SK-N-SH treated with all-trans-retinoic acid at 6 μM for 48 hours (cell line): ENCODE measurements at regions not wholly inside any gene's neighbourhood (a gene's known extent, or its start where the extent isn't known, plus 50 kb on each side); places are given as distances from the start of the nearest gene placed in this dataset.

Experiments used
- ATAC-seq: fragments of 200-7000 bp; cut with Tn5 transposase; 3 replicates; pipeline ENCODE4 v1.9.1; 2020; ENCODE audit warnings: mild to moderate bottlenecking, moderate library complexity
- CREB5 ChIP-seq: fragments of 250-450 bp; sonication (Bioruptor Pico); IDR thresholded peaks from 2 replicates; pipeline ENCODE4 v1.5.1; 2020; ENCODE audit warnings: low read depth, mild to moderate bottlenecking, moderate library complexity
- CSDC2 ChIP-seq: fragments of 250-450 bp; sonication (Bioruptor Pico); IDR thresholded peaks from 2 replicates; pipeline ENCODE4 v1.5.0; 2020; ENCODE audit warnings: mild to moderate bottlenecking, moderate library complexity
- CSRNP3 ChIP-seq: fragments of 250-450 bp; sonication (Bioruptor Pico); IDR thresholded peaks from 2 replicates; pipeline ENCODE4 v1.5.1; 2021; ENCODE audit warnings: mild to moderate bottlenecking, moderate library complexity
- ESRRG ChIP-seq: fragments of 250-450 bp; sonication (Bioruptor Pico); IDR thresholded peaks from 2 replicates; pipeline ENCODE4 v1.6.1; 2021; ENCODE audit warnings: mild to moderate bottlenecking
- GLIS3 ChIP-seq: fragments of 250-450 bp; sonication (Bioruptor Pico); IDR thresholded peaks from 2 replicates; pipeline ENCODE4 v1.5.0; 2020; ENCODE audit warnings: mild to moderate bottlenecking, moderate library complexity
- ISL1 ChIP-seq: fragments of 250-450 bp; sonication (Bioruptor Pico); IDR thresholded peaks from 2 replicates; pipeline ENCODE4 v2.1.2; 2022; ENCODE audit warnings: mild to moderate bottlenecking, moderate library complexity
- OSR1 ChIP-seq: fragments of 250-450 bp; sonication (Bioruptor Pico); IDR thresholded peaks from 2 replicates; pipeline ENCODE4 v1.8.0; 2022; ENCODE audit warnings: moderate library complexity, mild to moderate bottlenecking, inconsistent platforms
- PATZ1 ChIP-seq: fragments of 250-450 bp; sonication (Bioruptor Pico); IDR thresholded peaks from 2 replicates; pipeline ENCODE4 v1.8.0; 2020; ENCODE audit warnings: mild to moderate bottlenecking, moderate library complexity, borderline replicate concordance
- PPARA ChIP-seq: fragments of 250-450 bp; sonication (Bioruptor Pico); IDR thresholded peaks from 2 replicates; pipeline ENCODE4 v1.5.0; 2020; ENCODE audit warnings: mild to moderate bottlenecking, borderline replicate concordance
- RARB ChIP-seq: fragments of 250-450 bp; sonication (Bioruptor Pico); IDR thresholded peaks from 2 replicates; pipeline ENCODE4 v1.8.0; 2021; ENCODE audit warnings: mild to moderate bottlenecking, moderate library complexity
- SNAI2 ChIP-seq: fragments of 250-450 bp; sonication (Bioruptor Pico); IDR thresholded peaks from 2 replicates; pipeline ENCODE4 v1.5.0; 2020; ENCODE audit warnings: mild to moderate bottlenecking, moderate library complexity
- TCF4 ChIP-seq: fragments of 250-450 bp; sonication (Bioruptor Pico); IDR thresholded peaks from 2 replicates; pipeline ENCODE4 v1.8.0; 2021; ENCODE audit warnings: mild to moderate bottlenecking, moderate library complexity, borderline replicate concordance
- TOX ChIP-seq: fragments of 250-450 bp; sonication (Bioruptor Pico); IDR thresholded peaks from 2 replicates; pipeline ENCODE4 v1.8.0; 2021; ENCODE audit warnings: mild to moderate bottlenecking, moderate library complexity, borderline replicate concordance
- TSHZ2 ChIP-seq: fragments of 250-450 bp; sonication (Bioruptor Pico); IDR thresholded peaks from 2 replicates; pipeline ENCODE4 v1.5.0; 2020; ENCODE audit warnings: mild to moderate bottlenecking, moderate library complexity
- ZC3H10 ChIP-seq: fragments of 250-450 bp; sonication (Bioruptor Pico); IDR thresholded peaks from 2 replicates; pipeline ENCODE4 v1.5.1; 2021; ENCODE audit warnings: mild to moderate bottlenecking, moderate library complexity
- ZFP3 ChIP-seq: fragments of 250-450 bp; sonication (Bioruptor Pico); IDR thresholded peaks from 2 replicates; pipeline ENCODE4 v1.5.0; 2020; ENCODE audit warnings: mild to moderate bottlenecking, moderate library complexity
- ZFP30 ChIP-seq: fragments of 450-650 bp; formaldehyde crosslinking; IDR thresholded peaks from 2 replicates; pipeline ENCODE4 v1.5.0; 2022; ENCODE audit warnings: mild to moderate bottlenecking, moderate library complexity
- ZNF565 ChIP-seq: fragments of 450-650 bp; formaldehyde crosslinking; conservative IDR thresholded peaks from 2 replicates; pipeline ENCODE4 v1.5.0; 2020; ENCODE audit warnings: low read depth, mild to moderate bottlenecking, moderate library complexity
- ZNF70 ChIP-seq: fragments of 450-650 bp; formaldehyde crosslinking; IDR thresholded peaks from 2 replicates; pipeline ENCODE4 v1.5.0; 2020; ENCODE audit warnings: mild to moderate bottlenecking, moderate library complexity

- TF ChIP-seq PATZ1 (CRISPR knock-in tag) (no peak), ZC3H10 (CRISPR knock-in tag) (no peak), ZFP3 (CRISPR knock-in tag) (no peak)
- no peak for ATAC-seq
These were observed 1026.7 kb upstream of the TENM3 start for GRCh38 chr4:181216501-181216900.

GRCh38 chr4:181219783-181220416 is 1023.3 kb upstream of the TENM3 start:
- no peak for ATAC-seq
- TF ChIP-seq ESRRG (CRISPR knock-in tag) = no peak
- no peak for TF ChIP-seq OSR1 (CRISPR knock-in tag)
- TF ChIP-seq ZNF565 (CRISPR knock-in tag) = no peak

- TF ChIP-seq ZFP3 (CRISPR knock-in tag) = no peak
- no peak for TF ChIP-seq ISL1 (CRISPR knock-in tag)
- no peak for TF ChIP-seq ZC3H10 (CRISPR knock-in tag)
- ATAC-seq = no peak
These were observed 1018.4 kb upstream of the TENM3 start for GRCh38 chr4:181224852-181225251.

GRCh38 chr4:181225616-181226261 is 1017.5 kb upstream of the TENM3 start:
- ATAC-seq = no peak
- no peak for TF ChIP-seq SNAI2
- TF ChIP-seq ZC3H10 (CRISPR knock-in tag) = no peak
- TF ChIP-seq GLIS3 (CRISPR knock-in tag) = no peak

GRCh38 chr4:181234951-181235680 is 1008.1 kb upstream of the TENM3 start:
- TF ChIP-seq SNAI2 (no peak), ZNF565 (CRISPR knock-in tag) (no peak), GLIS3 (CRISPR knock-in tag) (no peak), TSHZ2 (no peak), OSR1 (CRISPR knock-in tag) (no peak), ESRRG (CRISPR knock-in tag) (no peak), TOX (CRISPR knock-in tag) (no peak), ZFP30 (CRISPR knock-in tag) (no peak), RARB (CRISPR knock-in tag) (no peak), PPARA (no peak), CSDC2 (CRISPR knock-in tag) (no peak), ISL1 (CRISPR knock-in tag) (no peak), ZFP3 (CRISPR knock-in tag) (no peak), ZC3H10 (CRISPR knock-in tag) (no peak), CSRNP3 (no peak), TCF4 (CRISPR knock-in tag) (no peak), ZNF70 (CRISPR knock-in tag) (no peak), CREB5 (no peak)

More at GRCh38 chr4:181234951-181235680, 1008.1 kb upstream of the TENM3 start:
- ATAC-seq = no peak
